HepG2 (cell line): ENCODE measurements at regions not wholly inside any gene's neighbourhood (a gene's known extent, or its start where the extent isn't known, plus 50 kb on each side); places are given as distances from the start of the nearest gene placed in this dataset.

ENCODE experiments used
- ATAC-seq: fragments of 200-7000 bp; cut with Tn5 transposase; 3 replicates; pipeline ENCODE4 v1.9.1; 2020; ENCODE audit warnings: mild to moderate bottlenecking, moderate library complexity
- BruUV-seq: library from RNA; stranded (reverse); fragments of 400-500 nt; replicated peaks from 2 replicates; lab custom pipeline; 2021; lab: Mats Ljungman, UMichigan
- CTCF ChIA-PET: fragments of 300-600 bp; formaldehyde crosslinking; extraction: SDS; loops from one replicate; lab custom pipeline; 2021; ENCODE audit warnings: low total read pairs, inconsistent platforms, low intra/inter-chr PET ratio; lab: Yijun Ruan, JAX
- POLR2A ChIA-PET: fragments of 350-600 bp; sonication (Branson Sonifier 250); formaldehyde crosslinking; loops from one replicate; lab custom pipeline; 2020; ENCODE audit warnings: antibody characterized with exemption, inconsistent platforms; lab: Yijun Ruan, JAX
- DNase-seq: peaks from one replicate; pipeline ENCODE4 v3.0.0-alpha.2; 2015; ENCODE audit warnings: low spot score
- FAIRE-seq: peaks from 3 replicates; lab custom pipeline; 2011; peaks lifted over from hg19 to GRCh38; lab: Jason Lieb, UNC
- H2AFZ ChIP-seq: one replicate; pipeline ENCODE4 v1.6.1; 2011; ENCODE audit warnings: low read length, inconsistent platforms
- H3K27ac ChIP-seq: fragments of 300-600 bp; 3 replicates; pipeline ENCODE4 v1.8.0; 2011; ENCODE audit warnings: mixed run types, mild to moderate bottlenecking, mixed read lengths, low read length, inconsistent platforms; ENCODE audit not compliant: insufficient read depth; ENCODE audit errors: extremely low read length
- H3K27me3 ChIP-seq, 2 experiments: fragments of 200-600 bp in 1 of 2; 2 replicates in 1 of 2; 3 replicates in 1 of 2; pipeline versions ENCODE4 v1.6.0 to v1.8.0; 2011; ENCODE audit warnings: low read length in 2 of 2, mild to moderate bottlenecking in 2 of 2, moderate library complexity in 2 of 2, inconsistent platforms in 1 of 2; ENCODE audit not compliant: insufficient read depth in 2 of 2, control insufficient read depth in 1 of 2
- H3K36me3 ChIP-seq, 2 experiments: fragments of 200-600 bp in 1 of 2; replicated peaks in 1 of 2; 2 replicates in 1 of 2; 3 replicates in 1 of 2; pipeline versions ENCODE4 v1.5.1 to v1.8.0; 2011; ENCODE audit warnings: low read length in 2 of 2, inconsistent platforms in 1 of 2; ENCODE audit not compliant: insufficient read depth in 2 of 2, control insufficient read depth in 1 of 2
- H3K4me1 ChIP-seq: 2 replicates; pipeline ENCODE4 v1.5.1; 2012; ENCODE audit warnings: low read length, inconsistent platforms; ENCODE audit not compliant: insufficient read depth
- H3K4me2 ChIP-seq: 2 replicates; pipeline ENCODE4 v1.6.0; 2011; ENCODE audit warnings: low read depth, low read length, inconsistent platforms
- H3K4me3 ChIP-seq, 3 experiments: fragments of 200-600 bp in 1 of 3; sonication (generic), shearing (Covaris generic) in 1 of 3; replicated peaks in 1 of 3; 2 replicates each; pipeline ENCODE4 v1.5.1; 2011 to 2016; ENCODE audit warnings: low read length in 3 of 3, inconsistent platforms in 2 of 3, low read depth in 2 of 3, mild to moderate bottlenecking in 2 of 3, control low read depth in 1 of 3, mixed read lengths in 1 of 3; ENCODE audit not compliant: insufficient read depth in 1 of 3
- H3K79me2 ChIP-seq: one replicate; pipeline ENCODE4 v1.6.1; 2011; ENCODE audit warnings: low read length, inconsistent platforms; ENCODE audit not compliant: insufficient read depth
- H3K9ac ChIP-seq: 2 replicates; pipeline ENCODE4 v1.6.0; 2011; ENCODE audit warnings: mild to moderate bottlenecking, low read depth, low read length, inconsistent platforms; ENCODE audit not compliant: insufficient read depth
- H3K9me3 ChIP-seq: 2 replicates; pipeline ENCODE4 v1.5.1; 2012; ENCODE audit warnings: mild to moderate bottlenecking, low read length
- H4K20me1 ChIP-seq: 2 replicates; pipeline ENCODE4 v1.6.0; 2011; ENCODE audit warnings: inconsistent platforms, mild to moderate bottlenecking, low read length, moderate library complexity; ENCODE audit not compliant: insufficient read depth
- EZH2 ChIP-seq: conservative IDR thresholded peaks from 2 replicates; pipeline ENCODE4 v1.6.1; 2012; ENCODE audit warnings: mild to moderate bottlenecking, low read depth, low read length, moderate library complexity
- HNF1B ChIP-seq: sonication (generic); formaldehyde crosslinking; IDR thresholded peaks from 2 replicates; pipeline ENCODE4 v1.5.1; 2020; ENCODE audit warnings: mild to moderate bottlenecking, moderate library complexity, missing genetic modification reagents
- NONO ChIP-seq, 2 experiments: fragments of 450-650 bp in 1 of 2; sonication (generic) in 1 of 2; formaldehyde crosslinking in 1 of 2; IDR thresholded peaks in 1 of 2; conservative IDR thresholded peaks in 1 of 2; 2 replicates each; pipeline versions ENCODE4 v1.6.1 to v1.8.0; 2017 to 2022; ENCODE audit warnings: mild to moderate bottlenecking in 1 of 2, missing genetic modification reagents in 1 of 2, moderate library complexity in 1 of 2
- POLR2AphosphoS2 ChIP-seq: IDR thresholded peaks from 2 replicates; pipeline ENCODE4 v1.6.1; 2011; ENCODE audit warnings: low read depth, low read length, improper control_type of control experiment
- ZBTB20 ChIP-seq: sonication (generic); formaldehyde crosslinking; IDR thresholded peaks from 2 replicates; pipeline ENCODE4 v1.8.1; 2023; ENCODE audit warnings: missing genetic modification reagents, low read depth, mild to moderate bottlenecking, borderline replicate concordance
- ZHX2 ChIP-seq, 2 experiments: sonication (generic) in 1 of 2; formaldehyde crosslinking in 1 of 2; IDR thresholded peaks; 2 replicates each; pipeline versions ENCODE4 v1.6.1 to v1.9.0; 2014 to 2022; ENCODE audit warnings: antibody characterized with exemption in 1 of 2, borderline replicate concordance in 1 of 2, inconsistent platforms in 1 of 2, low read depth in 1 of 2, missing genetic modification reagents in 1 of 2
- ZMYM3 ChIP-seq: sonication (generic); formaldehyde crosslinking; IDR thresholded peaks from 2 replicates; pipeline ENCODE4 v1.5.1; 2020; ENCODE audit warnings: mild to moderate bottlenecking, missing genetic modification reagents
- ZNF10 ChIP-seq: sonication (generic); formaldehyde crosslinking; IDR thresholded peaks from 2 replicates; pipeline ENCODE4 v1.4.0; 2020; ENCODE audit warnings: mild to moderate bottlenecking, low read depth, missing genetic modification reagents, borderline replicate concordance
- ZNF569 ChIP-seq: sonication (generic); formaldehyde crosslinking; IDR thresholded peaks from 2 replicates; pipeline ENCODE4 v1.5.0; 2020; ENCODE audit warnings: mild to moderate bottlenecking, missing genetic modification reagents, moderate library complexity, borderline replicate concordance
- ZSCAN12 ChIP-seq: sonication (generic); formaldehyde crosslinking; IDR thresholded peaks from 2 replicates; pipeline ENCODE4 v1.9.0; 2021; ENCODE audit warnings: mild to moderate bottlenecking, missing genetic modification reagents
- WGBS: methylation state at CpG from one replicate; pipeline ENCODE4 v1.1.6; 2017; ENCODE audit warnings: low lambda C conversion rate; 5-methylcytosine and 5-hydroxymethylcytosine counted together
- in situ Hi-C: cut with HindIII; loops from 2 replicates; pipeline ENCODE4 v1.10.0; 2017; ENCODE audit warnings: low pct_unique_long_range_greater_than_20kb; ENCODE audit not compliant: extremely low pct_ligation_motif_present
- intact Hi-C: fragments of 100-400 bp; cut with micrococcal nuclease; formaldehyde crosslinking; loops from one replicate; pipeline ENCODE4 v1.10.0; 2022; ENCODE audit not compliant: unreplicated experiment

DNA sequence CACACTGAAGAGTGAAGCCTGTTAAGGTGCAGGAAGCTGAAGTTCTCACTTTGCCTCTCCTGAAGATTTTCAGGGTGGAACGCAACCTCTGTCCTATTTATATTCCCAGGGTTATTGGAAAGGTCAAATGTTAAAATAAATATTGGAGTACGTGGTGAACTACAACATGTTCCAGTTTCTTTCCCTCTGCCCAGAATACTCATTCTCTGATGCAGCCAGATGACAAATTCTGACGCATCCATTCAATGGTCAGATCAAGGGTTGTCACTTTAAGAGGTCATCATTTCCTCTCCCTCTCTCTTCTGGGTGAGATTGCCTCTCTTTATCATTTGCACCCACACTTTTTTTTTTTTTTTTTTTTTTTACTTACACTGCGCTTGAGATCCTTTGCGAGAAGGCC, 277.1 kb downstream of the BRINP1 start:
- no peaks in the 10 kb centered on the region for H3K36me3 ChIP-seq
- H3K79me2 ChIP-seq = no peaks in the 10 kb centered on the region
- H3K4me3 ChIP-seq = no peak overlapping the region
- FAIRE-seq = no peak
- H3K27ac ChIP-seq = no peak overlapping the region
- WGBS = 49% methylated on average over 5 of the region's 5 CpGs
- BruUV-seq = no TSS peak
- no peak for DNase-seq
- ATAC-seq = no peak
- H3K4me1 ChIP-seq = no peaks in the 10 kb centered on the region
- CTCF ChIA-PET = no interaction called here
- in situ Hi-C loops = no loop called here
- TF ChIP-seq HNF1B (no peak), EZH2 (no peak)
- TF ChIP-seq, all 625 proteins: peak for 0
- no peaks in the 10 kb centered on the region for H4K20me1 ChIP-seq
- no peaks in the 10 kb centered on the region for H3K27me3 ChIP-seq
- peaks cover 43% of the 10 kb centered on the region for H3K9me3 ChIP-seq
- no peak overlapping the region for H3K9ac ChIP-seq
- H2AFZ ChIP-seq = no peak overlapping the region
- intact Hi-C loops = no loop called here
- POLR2A ChIA-PET = no interaction called here
- H3K4me2 ChIP-seq = no peak overlapping the region

DNA sequence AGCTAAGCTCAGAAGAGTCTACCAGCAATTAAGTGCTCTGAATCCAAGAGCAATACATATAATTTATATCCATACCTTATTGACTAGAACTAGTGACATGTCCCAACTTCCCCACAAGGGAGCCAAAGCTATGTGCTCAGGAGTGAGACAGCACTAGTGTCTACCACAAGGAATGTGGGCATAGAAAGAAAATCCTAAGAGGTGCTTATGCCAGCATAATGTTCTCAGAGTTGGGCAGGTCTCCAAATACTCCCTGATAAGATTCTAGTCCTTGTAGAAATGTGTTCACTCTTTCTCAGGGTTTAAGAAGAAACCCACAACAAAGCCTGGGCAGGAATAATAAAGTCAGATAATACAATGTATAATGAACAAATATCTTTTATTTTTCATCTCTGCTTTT, 275.1 kb downstream of the BRINP1 start:
- no TSS peak for BruUV-seq
- TF ChIP-seq ZNF10 (CRISPR knock-in tag) (no peak), ZNF569 (CRISPR knock-in tag) (no peak), ZHX2 (IDR thresholded peaks at IDR 0.05; ENCODE audit: low read depth) (no peak), ZHX2 (CRISPR knock-in tag; IDR thresholded peaks at IDR 0.05; ENCODE audit: borderline replicate concordance) (no peak), ZMYM3 (CRISPR knock-in tag) (no peak), POLR2AphosphoS2 (no peak), NONO (IDR thresholded peaks at IDR 0.05) (no peak), NONO (CRISPR knock-in tag; conservative IDR thresholded peaks at IDR 0.05) (no peak), ZBTB20 (CRISPR knock-in tag) (no peak), ZSCAN12 (CRISPR knock-in tag) (no peak)

More for the DNA sequence above, 275.1 kb downstream of the BRINP1 start:
- FAIRE-seq (no peak), DNase-seq (no peak), ATAC-seq (no peak)
- Histone ChIP-seq H3K27ac (no peak overlapping the region), H3K9me3 (peaks cover 55% of the 10 kb centered on the region), H3K79me2 (no peaks in the 10 kb centered on the region), H3K27me3 (no peaks in the 10 kb centered on the region), H2AFZ (no peak overlapping the region), H3K4me2 (no peak overlapping the region), H3K9ac (no peak overlapping the region), H3K4me3 (no peak overlapping the region), H3K4me1 (no peaks in the 10 kb centered on the region), H4K20me1 (no peaks in the 10 kb centered on the region), H3K36me3 (no peaks in the 10 kb centered on the region)
- intact Hi-C loops (no loop called here), in situ Hi-C loops (no loop called here)
- ChIA-PET POLR2A (no interaction called here), CTCF (no interaction called here)
